T-helper 2 cell treated with Interferon-gamma antibody and Interleukin-4, amounts not matched to agents 5 μg/mL and 100 μg/mL, for 36 hours (primary cell): ENCODE measurements at regions not wholly inside any gene's neighbourhood (a gene's known extent, or its start where the extent isn't known, plus 50 kb on each side); places are given as distances from the start of the nearest gene placed in this dataset.

Experiments used
- DNase-seq: peaks from one replicate; pipeline ENCODE4 v3.0.0; 2021; ENCODE audit warnings: low spot score
- H3K27ac Mint-ChIP-seq: one replicate; pipeline ENCODE4 v1.8.0; 2021; ENCODE audit warnings: mild to moderate bottlenecking, mixed read lengths
- H3K27me3 Mint-ChIP-seq: one replicate; pipeline ENCODE4 v1.8.0; 2021; ENCODE audit warnings: low read depth, mixed read lengths
- H3K36me3 Mint-ChIP-seq: one replicate; pipeline ENCODE4 v1.8.0; 2021; ENCODE audit warnings: low read depth, mixed read lengths
- H3K4me1 Mint-ChIP-seq: one replicate; pipeline ENCODE4 v1.8.0; 2021; ENCODE audit warnings: low read depth, mixed read lengths
- H3K4me3 Mint-ChIP-seq: one replicate; pipeline ENCODE4 v1.8.0; 2022; ENCODE audit warnings: mild to moderate bottlenecking, moderate library complexity, mixed read lengths
- H3K9me3 Mint-ChIP-seq: one replicate; pipeline ENCODE4 v1.8.0; 2021; ENCODE audit warnings: mixed read lengths

DNA sequence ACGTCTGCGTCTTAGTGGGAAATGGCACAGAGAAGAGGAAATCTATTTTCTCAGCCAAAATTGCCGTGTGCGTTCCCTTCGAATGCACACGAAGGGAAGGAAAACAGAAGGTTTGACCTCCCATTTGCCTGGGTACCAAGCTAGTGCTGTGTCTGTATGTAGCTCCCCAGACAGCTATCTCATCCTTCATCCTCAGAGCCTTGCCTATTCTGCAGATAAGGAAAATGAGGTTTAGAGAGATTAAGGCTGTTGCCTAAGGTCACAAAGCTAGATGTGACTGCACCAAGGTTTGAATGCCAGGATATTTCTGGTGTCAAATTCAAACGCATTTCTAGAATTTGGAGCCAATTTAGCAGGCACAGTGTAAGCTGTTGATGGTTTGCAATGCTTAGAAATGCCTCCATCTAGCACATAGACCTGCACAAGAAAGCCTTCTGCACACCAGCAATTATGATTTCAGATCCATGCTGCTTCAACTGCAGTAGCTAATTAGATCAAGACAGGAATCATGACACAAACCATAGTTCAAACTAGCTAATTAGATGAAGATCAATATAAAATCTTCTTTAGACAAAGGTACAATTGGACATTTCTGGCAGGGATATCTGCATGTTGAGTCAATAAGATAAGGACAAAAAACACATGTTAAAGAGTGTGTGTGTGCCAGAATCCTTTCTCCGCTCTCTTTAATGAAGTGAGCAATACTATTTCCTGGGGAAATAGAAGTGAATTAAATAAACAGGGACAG is 115.1 kb downstream of the CMPK2 start:
- no peak overlapping the region for H3K27ac Mint-ChIP-seq
- H3K9me3 Mint-ChIP-seq: no peaks in the 10 kb centered on the region
- no peaks in the 10 kb centered on the region for H3K36me3 Mint-ChIP-seq
- DNase-seq: no peak
- no peak overlapping the region for H3K4me3 Mint-ChIP-seq
- H3K27me3 Mint-ChIP-seq: peaks cover 7% of the 10 kb centered on the region
- H3K4me1 Mint-ChIP-seq: no peaks in the 10 kb centered on the region

DNA sequence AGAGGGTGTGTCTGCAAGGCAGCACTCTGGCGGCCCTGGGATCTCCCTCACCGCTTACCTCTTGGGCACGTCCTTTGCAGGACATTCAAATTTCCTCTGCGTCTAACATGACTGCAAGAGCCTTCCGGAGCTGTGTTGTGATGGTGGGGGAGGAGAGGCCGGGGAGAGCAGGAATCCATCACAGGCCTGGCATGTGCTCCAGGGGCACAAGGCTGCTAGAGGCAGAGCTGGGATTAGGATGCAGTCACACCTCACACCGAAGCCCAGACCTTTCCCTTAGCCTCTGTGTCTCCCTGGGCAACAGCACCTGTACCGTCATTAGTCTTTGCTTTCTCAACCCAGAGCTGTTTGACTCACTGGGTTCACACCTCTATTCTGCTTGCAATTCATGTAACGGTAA is 111.3 kb downstream of the CMPK2 start:
- Mint-ChIP-seq H3K27me3 (peaks cover 7% of the 10 kb centered on the region), H3K4me3 (no peak overlapping the region), H3K9me3 (no peaks in the 10 kb centered on the region), H3K4me1 (no peaks in the 10 kb centered on the region), H3K27ac (no peak overlapping the region), H3K36me3 (no peaks in the 10 kb centered on the region)
- no peak for DNase-seq

DNA sequence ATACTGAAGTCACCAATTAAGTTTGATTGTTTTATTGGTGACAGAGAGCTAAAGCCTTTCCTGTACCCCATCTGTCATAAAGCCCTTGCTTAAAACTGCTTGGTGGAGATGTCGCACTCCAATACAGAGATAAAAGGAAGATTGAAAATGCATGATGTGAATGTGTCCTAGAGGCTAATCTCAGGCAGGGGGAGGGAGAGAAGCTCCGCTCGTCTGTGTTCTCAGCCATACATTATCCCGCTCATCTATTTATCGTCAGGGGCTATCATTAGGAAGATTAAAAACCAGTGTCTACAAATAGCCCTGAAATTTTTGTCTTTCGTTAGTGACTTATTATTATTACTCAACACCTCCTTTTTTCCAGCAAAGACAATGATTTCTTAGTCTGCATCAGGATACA is 110.3 kb downstream of the CMPK2 start:
- Mint-ChIP-seq H3K9me3 (no peaks in the 10 kb centered on the region), H3K36me3 (no peaks in the 10 kb centered on the region), H3K27me3 (peaks cover 3% of the 10 kb centered on the region), H3K4me3 (no peak overlapping the region), H3K27ac (no peak overlapping the region), H3K4me1 (no peaks in the 10 kb centered on the region)
- no peak for DNase-seq

DNA sequence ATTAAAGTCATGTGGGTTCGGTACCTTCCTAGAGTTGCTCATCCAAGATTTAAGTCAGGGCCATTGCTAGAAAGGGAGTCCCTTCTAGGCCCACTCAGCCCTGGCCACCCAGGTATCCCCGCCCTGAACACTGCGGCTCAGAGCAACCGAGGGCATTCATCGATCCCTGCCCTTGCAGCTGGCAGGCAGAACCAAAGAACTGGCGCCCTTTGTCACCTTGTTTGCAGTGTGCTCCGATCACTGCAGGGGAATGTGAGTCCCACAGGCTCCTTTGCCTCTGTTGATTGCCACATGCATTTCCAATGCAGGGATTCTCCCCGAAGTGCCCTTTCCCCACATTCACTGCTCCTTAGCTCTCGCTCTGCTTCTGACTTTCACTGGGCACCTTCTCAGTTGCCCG is 108.5 kb downstream of the CMPK2 start:
- no peak overlapping the region for H3K27ac Mint-ChIP-seq
- peaks cover 3% of the 10 kb centered on the region for H3K27me3 Mint-ChIP-seq

DNA sequence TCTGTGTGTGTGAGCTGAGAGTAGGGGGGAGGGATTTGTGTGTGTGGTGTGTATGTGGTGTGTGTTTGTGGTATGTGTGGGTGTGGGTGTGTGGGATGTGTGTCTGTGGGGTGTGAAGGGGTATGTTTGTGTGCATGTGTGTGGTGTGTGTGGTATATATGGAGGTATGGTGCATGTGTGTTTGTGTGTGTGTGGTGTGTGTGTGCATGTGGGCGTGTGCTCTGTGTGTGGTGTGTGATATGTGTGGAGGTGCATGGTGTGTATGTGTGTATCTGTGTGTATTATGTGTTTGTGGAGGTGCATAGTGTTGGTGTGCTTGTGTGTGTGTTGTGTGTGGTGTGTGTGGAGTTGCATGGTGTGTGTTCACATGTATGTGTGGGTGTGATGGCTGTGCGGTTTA is 106.0 kb downstream of the CMPK2 start:
- Mint-ChIP-seq H3K4me3 (no peak overlapping the region), H3K27me3 (no peaks in the 10 kb centered on the region), H3K4me1 (no peaks in the 10 kb centered on the region), H3K27ac (no peak overlapping the region), H3K9me3 (no peaks in the 10 kb centered on the region), H3K36me3 (no peaks in the 10 kb centered on the region)
- no peak for DNase-seq

More for the DNA sequence above, 108.5 kb downstream of the CMPK2 start:
- no peak overlapping the region for H3K4me3 Mint-ChIP-seq
- no peaks in the 10 kb centered on the region for H3K4me1 Mint-ChIP-seq
- DNase-seq: no peak
- no peaks in the 10 kb centered on the region for H3K36me3 Mint-ChIP-seq
- no peaks in the 10 kb centered on the region for H3K9me3 Mint-ChIP-seq

- no peak overlapping the region for H3K4me3 Mint-ChIP-seq
- no peaks in the 10 kb centered on the region for H3K27me3 Mint-ChIP-seq
- H3K9me3 Mint-ChIP-seq: no peaks in the 10 kb centered on the region
- no peak overlapping the region for H3K27ac Mint-ChIP-seq
- DNase-seq: no peak
- H3K4me1 Mint-ChIP-seq: no peaks in the 10 kb centered on the region
- no peaks in the 10 kb centered on the region for H3K36me3 Mint-ChIP-seq
Observed at GRCh38 chr2:6760132-6760531, 105.6 kb downstream of the CMPK2 start.

DNA sequence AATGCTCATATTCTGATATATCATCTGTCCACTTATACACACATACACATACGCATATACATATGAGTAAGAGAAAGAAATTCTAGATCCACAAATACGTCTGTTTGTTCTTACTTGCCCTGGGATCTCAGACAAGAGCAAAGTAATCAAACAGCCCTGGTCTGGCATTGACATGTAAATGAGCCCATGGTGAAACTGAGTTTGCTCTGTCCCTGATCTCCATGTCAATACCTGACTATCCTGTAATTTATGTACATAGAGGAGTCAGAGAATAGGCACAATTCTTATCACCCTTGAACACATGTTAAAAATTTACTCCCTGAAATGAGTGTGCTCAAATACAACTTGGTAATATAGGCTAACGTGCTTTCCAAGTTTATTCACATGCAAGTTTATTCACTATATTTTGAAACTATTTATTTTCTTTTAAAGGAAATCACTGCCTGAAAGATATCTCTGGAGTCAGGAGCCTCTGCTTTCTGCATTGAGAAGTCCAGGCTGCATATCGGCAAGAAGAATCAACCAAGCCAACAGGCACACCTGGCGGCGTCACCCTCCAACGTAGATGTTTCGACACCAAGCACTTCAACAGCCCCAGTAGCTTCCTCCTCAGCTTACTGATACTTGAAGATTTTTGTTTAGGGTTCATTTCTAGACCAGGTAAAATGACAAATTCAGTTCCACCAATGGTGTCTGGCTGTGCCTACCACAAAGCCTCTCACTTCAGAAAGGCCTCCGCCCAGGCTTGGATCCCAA is 100.6 kb downstream of the CMPK2 start:
- Mint-ChIP-seq H3K9me3 (no peaks in the 10 kb centered on the region), H3K36me3 (no peaks in the 10 kb centered on the region), H3K4me1 (no peaks in the 10 kb centered on the region), H3K4me3 (no peak overlapping the region), H3K27me3 (no peaks in the 10 kb centered on the region), H3K27ac (no peak overlapping the region)
- no peak for DNase-seq

GRCh38 chr2:6769346-6769745 is 96.4 kb downstream of the CMPK2 start:
- no peak for DNase-seq
- Mint-ChIP-seq H3K36me3 (no peaks in the 10 kb centered on the region), H3K4me1 (peaks cover 2% of the 10 kb centered on the region), H3K9me3 (no peaks in the 10 kb centered on the region), H3K27ac (no peak overlapping the region), H3K4me3 (no peak overlapping the region), H3K27me3 (peaks cover 14% of the 10 kb centered on the region)

DNA sequence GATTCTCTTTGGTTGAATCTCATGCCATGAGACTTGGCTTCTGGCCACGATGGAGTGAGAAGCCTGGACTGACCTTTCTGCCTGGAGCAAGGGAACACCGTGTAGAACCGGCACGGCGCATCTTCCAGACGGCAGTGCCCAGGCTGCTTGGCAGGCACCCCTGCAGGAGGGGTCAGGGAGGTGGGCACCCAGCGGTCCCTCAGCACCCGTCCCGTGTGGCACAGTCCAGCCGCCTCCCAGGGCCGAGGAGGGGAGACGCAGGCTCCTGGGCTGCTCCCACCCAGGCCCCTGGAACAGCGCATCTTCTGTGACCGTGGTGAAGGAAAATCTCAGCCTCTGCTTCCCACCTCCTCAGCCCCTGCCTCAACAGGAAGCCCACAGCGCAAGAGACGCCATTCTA is 95.7 kb downstream of the CMPK2 start:
- Mint-ChIP-seq H3K4me1 (peaks cover 2% of the 10 kb centered on the region), H3K9me3 (no peaks in the 10 kb centered on the region), H3K4me3 (no peak overlapping the region), H3K27me3 (peaks cover 20% of the 10 kb centered on the region), H3K36me3 (no peaks in the 10 kb centered on the region), H3K27ac (no peak overlapping the region)
- DNase-seq: no peak

DNA sequence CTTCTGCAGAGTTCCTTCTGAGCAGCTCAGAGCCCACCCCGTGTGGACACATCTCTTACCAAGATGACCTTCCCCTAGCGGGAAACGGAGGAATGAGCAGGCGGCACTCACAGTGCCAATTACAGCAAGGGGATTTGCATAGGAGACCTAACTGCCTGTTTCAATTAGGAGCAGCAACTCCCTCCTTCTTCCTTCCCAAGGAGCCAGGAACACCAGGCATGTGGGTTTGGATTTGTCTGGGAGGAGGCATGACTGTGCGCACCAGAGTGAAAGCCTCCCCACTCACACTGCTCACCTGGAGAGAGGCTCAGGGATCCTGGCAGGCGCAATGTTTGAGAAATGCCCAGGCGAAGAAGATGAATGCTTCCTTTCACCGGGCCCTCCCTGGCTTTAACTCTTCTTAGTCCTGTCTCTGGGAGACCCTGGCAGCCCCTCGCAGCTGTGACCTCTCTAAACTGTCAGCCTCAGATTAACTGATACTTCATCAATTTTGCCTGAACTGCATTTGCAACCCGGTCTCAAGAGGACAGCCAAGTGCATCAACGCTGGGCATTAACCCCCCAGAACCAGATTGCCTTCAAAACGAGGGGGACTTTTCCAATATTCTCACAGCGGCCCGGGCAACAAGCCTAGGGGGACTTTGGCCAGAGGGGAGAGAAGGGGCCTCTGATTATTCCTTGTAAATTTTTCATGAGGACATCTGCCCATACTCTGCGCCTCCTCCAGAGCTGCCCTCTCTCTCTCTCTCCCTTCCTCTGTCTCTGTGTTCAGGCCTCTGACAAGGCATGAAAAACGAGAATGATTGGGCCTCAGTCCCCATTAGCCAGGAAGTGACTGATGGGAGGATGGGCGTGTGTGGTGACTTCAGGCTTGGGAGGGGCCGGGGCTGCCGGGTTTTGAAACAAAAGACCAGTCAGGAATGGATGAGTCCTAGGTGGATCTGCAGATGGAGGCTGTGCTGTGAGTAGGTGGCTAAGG is 93.8 kb downstream of the CMPK2 start:
- H3K9me3 Mint-ChIP-seq: no peaks in the 10 kb centered on the region
- peaks cover 2% of the 10 kb centered on the region for H3K4me1 Mint-ChIP-seq
- DNase-seq: no peak
- H3K27ac Mint-ChIP-seq: no peak overlapping the region
- H3K4me3 Mint-ChIP-seq: no peak overlapping the region
- H3K36me3 Mint-ChIP-seq: no peaks in the 10 kb centered on the region
- peaks cover 21% of the 10 kb centered on the region for H3K27me3 Mint-ChIP-seq

GRCh38 chr2:6773007-6773693 is 92.6 kb downstream of the CMPK2 start:
- Mint-ChIP-seq H3K4me3 (no peak overlapping the region), H3K4me1 (peaks cover 2% of the 10 kb centered on the region), H3K9me3 (no peaks in the 10 kb centered on the region), H3K27me3 (peaks cover 21% of the 10 kb centered on the region), H3K36me3 (no peaks in the 10 kb centered on the region), H3K27ac (no peak overlapping the region)
- peak; percentile 48 for DNase-seq

DNA sequence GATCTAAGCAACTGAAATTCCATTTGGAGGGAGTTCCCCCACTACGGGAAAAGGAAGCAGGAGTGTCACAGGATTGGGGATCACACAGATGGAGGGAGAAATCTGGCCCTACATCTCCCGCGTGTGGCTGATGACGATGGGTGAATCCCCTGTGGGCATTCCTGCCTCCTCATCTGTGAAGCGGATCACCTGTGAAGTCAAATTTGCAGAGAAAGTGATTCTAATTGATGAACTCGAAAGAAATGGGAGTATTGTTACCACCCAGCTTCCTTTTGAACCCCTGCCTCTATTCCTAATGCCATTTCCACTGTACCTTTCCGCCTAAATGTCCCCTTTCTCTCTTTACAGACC is 92.0 kb downstream of the CMPK2 start:
- Mint-ChIP-seq H3K4me1 (peaks cover 2% of the 10 kb centered on the region), H3K4me3 (no peak overlapping the region), H3K9me3 (no peaks in the 10 kb centered on the region), H3K27ac (no peak overlapping the region), H3K36me3 (no peaks in the 10 kb centered on the region), H3K27me3 (peaks cover 21% of the 10 kb centered on the region)
- DNase-seq: no peak

- H3K27ac Mint-ChIP-seq: no peak overlapping the region
- peaks cover 21% of the 10 kb centered on the region for H3K27me3 Mint-ChIP-seq
- H3K9me3 Mint-ChIP-seq: no peaks in the 10 kb centered on the region
- H3K4me3 Mint-ChIP-seq: no peak overlapping the region
- H3K4me1 Mint-ChIP-seq: peaks cover 7% of the 10 kb centered on the region
- no peak for DNase-seq
- no peaks in the 10 kb centered on the region for H3K36me3 Mint-ChIP-seq
Observed at GRCh38 chr2:6776125-6776524, 89.6 kb downstream of the CMPK2 start.
